AG04450 (cell line): ENCODE measurements at regions not wholly inside any gene's neighbourhood (a gene's known extent, or its start where the extent isn't known, plus 50 kb on each side); places are given as distances from the start of the nearest gene placed in this dataset.
A peak's percentile ranks its signal among the peaks of the same experiment; 100 is the strongest.

ENCODE experiments used
- CTCF ChIA-PET: fragments of 300-600, 350-600 bp; formaldehyde crosslinking; extraction: SDS; loops from one replicate; lab custom pipeline; 2022; ENCODE audit warnings: antibody characterized with exemption, inconsistent platforms; lab: Charles Lee
- POLR2A ChIA-PET: fragments of 350-600 bp; formaldehyde crosslinking; extraction: SDS; loops from one replicate; lab custom pipeline; 2021; ENCODE audit warnings: antibody characterized with exemption, inconsistent platforms; lab: Yijun Ruan, JAX
- DNase-seq: peaks from one replicate; pipeline ENCODE4 v3.0.0-alpha.2; 2011; ENCODE audit warnings: low read depth, low spot score
- H3K27ac ChIP-seq: one replicate; pipeline ENCODE4 v1.5.1; 2012; ENCODE audit warnings: low read depth, low read length, control low read depth
- H3K27me3 ChIP-seq: one replicate; pipeline ENCODE4 v1.6.0; 2012; ENCODE audit warnings: low read length; ENCODE audit not compliant: control insufficient read depth, insufficient read depth
- H3K4me3 ChIP-seq: 2 replicates; pipeline ENCODE4 v1.5.1; 2011; ENCODE audit warnings: mild to moderate bottlenecking, low read depth, low read length, control low read depth
- H3K9me3 ChIP-seq: 2 replicates; pipeline ENCODE4 v1.5.1; 2012; ENCODE audit warnings: low read length; ENCODE audit not compliant: control insufficient read depth, insufficient read depth
- CTCF ChIP-seq: IDR thresholded peaks from 2 replicates; pipeline ENCODE4 v1.5.1; 2011; ENCODE audit warnings: low read depth, low read length, control low read depth, inconsistent platforms

GRCh38 chr15:95663156-95664100 is 667.1 kb upstream of the NR2F2 start:
- CTCF ChIA-PET = interaction anchor here (0.6 kb wide), 1 partner anchor 359 kb away, joined by 3 read pairs; no protein-coding TSS in a partner anchor
- Histone ChIP-seq H3K27ac (no peak overlapping the region), H3K9me3 (no peaks in the 10 kb centered on the region), H3K4me3 (no peak overlapping the region), H3K27me3 (no peaks in the 10 kb centered on the region)
- TF ChIP-seq CTCF = no peak
- peak; percentile 44 for DNase-seq
- POLR2A ChIA-PET = no interaction called here

DNA sequence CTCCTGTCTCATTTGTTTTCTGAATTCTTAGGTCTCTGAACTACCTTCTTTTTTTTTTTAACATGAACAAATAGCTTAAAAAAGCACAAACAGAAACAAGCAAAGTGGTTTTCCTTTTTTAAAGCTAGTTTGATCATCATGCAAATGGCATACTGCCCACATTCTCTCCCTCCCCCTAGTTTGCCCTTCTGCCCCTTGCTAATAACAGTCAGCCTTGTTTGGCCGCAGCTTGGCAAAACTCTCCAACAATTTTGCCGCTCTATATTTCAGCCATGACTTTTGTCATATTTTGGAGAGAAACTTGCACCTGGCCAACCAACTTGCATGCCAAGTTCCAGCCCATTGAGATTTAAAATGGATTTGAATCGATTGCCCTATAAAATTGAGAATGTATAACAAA is 666.0 kb upstream of the NR2F2 start:
- POLR2A ChIA-PET = no interaction called here
- Histone ChIP-seq H3K27me3 (no peaks in the 10 kb centered on the region), H3K27ac (no peak overlapping the region), H3K9me3 (no peaks in the 10 kb centered on the region), H3K4me3 (no peak overlapping the region)
- no peak for TF ChIP-seq CTCF
- no peak for DNase-seq
- CTCF ChIA-PET = interaction anchor here (0.6 kb wide), 1 partner anchor 61 kb away, joined by 4 read pairs; no protein-coding TSS in a partner anchor

GRCh38 chr15:95669146-95669922 is 661.2 kb upstream of the NR2F2 start:
- Histone ChIP-seq H3K9me3 (no peaks in the 10 kb centered on the region), H3K27ac (no peak overlapping the region), H3K27me3 (no peaks in the 10 kb centered on the region), H3K4me3 (no peak overlapping the region; the same call in 1 of the 2 replicates)
- ChIA-PET POLR2A (no interaction called here), CTCF (no interaction called here)
- no peak for TF ChIP-seq CTCF
- no peak for DNase-seq

- no peak for DNase-seq
- CTCF ChIA-PET = interaction anchor here (0.6 kb wide), 1 partner anchor 672 kb away, joined by 5 read pairs; no protein-coding TSS in a partner anchor
- H3K27me3 ChIP-seq = no peaks in the 10 kb centered on the region
- no peak overlapping the region for H3K27ac ChIP-seq
- POLR2A ChIA-PET = no interaction called here
- H3K4me3 ChIP-seq = no peak overlapping the region
- no peak for TF ChIP-seq CTCF
- H3K9me3 ChIP-seq = no peaks in the 10 kb centered on the region
Observed at GRCh38 chr15:95674031-95674430, 656.5 kb upstream of the NR2F2 start.
